Hepatocyte (in vitro differentiated cells): ENCODE measurements at regions not wholly inside any gene's neighbourhood (a gene's known extent, or its start where the extent isn't known, plus 50 kb on each side); places are given as distances from the start of the nearest gene placed in this dataset.

Source experiments
- DNase-seq: peaks from one replicate; pipeline ENCODE4 v3.0.0-alpha.2; 2016; ENCODE audit warnings: low spot score
- H2AFZ ChIP-seq: fragments of 200-600 bp; sonication (generic); 2 replicates; pipeline ENCODE4 v1.6.0; 2016; ENCODE audit warnings: antibody characterized with exemption, mild to moderate bottlenecking
- H3K27ac ChIP-seq: fragments of 200-600 bp; sonication (generic); 2 replicates; pipeline ENCODE4 v1.5.1; 2016; ENCODE audit warnings: mild to moderate bottlenecking
- H3K27me3 ChIP-seq: fragments of 200-600 bp; sonication (generic); 2 replicates; pipeline ENCODE4 v1.6.1; 2016
- H3K36me3 ChIP-seq: fragments of 200-600 bp; sonication (generic); replicated peaks from 2 replicates; pipeline ENCODE4 v1.5.1; 2016; ENCODE audit warnings: low read depth; ENCODE audit not compliant: insufficient read depth
- H3K4me1 ChIP-seq: fragments of 200-600 bp; sonication (generic); 2 replicates; pipeline ENCODE4 v1.5.1; 2016; ENCODE audit warnings: mild to moderate bottlenecking, moderate library complexity; ENCODE audit not compliant: insufficient read depth
- H3K4me2 ChIP-seq: fragments of 200-600 bp; sonication (generic); 2 replicates; pipeline ENCODE4 v1.6.0; 2016
- H3K4me3 ChIP-seq: fragments of 200-600 bp; sonication (generic); 2 replicates; pipeline ENCODE4 v1.5.1; 2016; ENCODE audit warnings: mild to moderate bottlenecking
- H3K79me2 ChIP-seq: fragments of 200-600 bp; sonication (generic); 2 replicates; pipeline ENCODE4 v1.6.0; 2017; ENCODE audit warnings: mild to moderate bottlenecking
- H3K9me2 ChIP-seq: fragments of 200-600 bp; sonication (generic); replicated peaks from 2 replicates; pipeline ENCODE4 v1.6.0; 2017; ENCODE audit warnings: mild to moderate bottlenecking; ENCODE audit not compliant: insufficient read depth
- H3K9me3 ChIP-seq: fragments of 200-600 bp; sonication (generic); 2 replicates; pipeline ENCODE4 v1.5.1; 2016; ENCODE audit warnings: low read depth, mild to moderate bottlenecking
- H4K20me1 ChIP-seq: fragments of 200-600 bp; sonication (generic); 2 replicates; pipeline ENCODE4 v1.6.0; 2016; ENCODE audit warnings: mild to moderate bottlenecking; ENCODE audit not compliant: insufficient read depth, poor library complexity, severe bottlenecking
- EZH2 ChIP-seq: fragments of 200-600 bp; sonication (generic); IDR thresholded peaks from 2 replicates; pipeline ENCODE4 v1.6.1; 2016; ENCODE audit warnings: antibody characterized with exemption, mild to moderate bottlenecking, borderline replicate concordance
- EZH2phosphoT487 ChIP-seq: fragments of 200-600 bp; sonication (generic); IDR thresholded peaks from one replicate; pipeline ENCODE4 v1.6.1; 2018; ENCODE audit warnings: antibody characterized with exemption, mild to moderate bottlenecking, low read depth, moderate library complexity; ENCODE audit not compliant: unreplicated experiment, severe bottlenecking
- WGBS: methylation state at CpG from one replicate; pipeline ENCODE4 v1.1.6; 2016; ENCODE audit warnings: low lambda C conversion rate; ENCODE audit errors: missing lambda C conversion rate; 5-methylcytosine and 5-hydroxymethylcytosine counted together
- TF ChIP-seq, protein P1 (sequence below): fragments of 200-600 bp; sonication (generic); IDR thresholded peaks from 2 replicates; pipeline ENCODE4 v1.5.1; 2016; ENCODE audit warnings: antibody characterized with exemption, mild to moderate bottlenecking; ENCODE audit not compliant: poor library complexity

DNA sequence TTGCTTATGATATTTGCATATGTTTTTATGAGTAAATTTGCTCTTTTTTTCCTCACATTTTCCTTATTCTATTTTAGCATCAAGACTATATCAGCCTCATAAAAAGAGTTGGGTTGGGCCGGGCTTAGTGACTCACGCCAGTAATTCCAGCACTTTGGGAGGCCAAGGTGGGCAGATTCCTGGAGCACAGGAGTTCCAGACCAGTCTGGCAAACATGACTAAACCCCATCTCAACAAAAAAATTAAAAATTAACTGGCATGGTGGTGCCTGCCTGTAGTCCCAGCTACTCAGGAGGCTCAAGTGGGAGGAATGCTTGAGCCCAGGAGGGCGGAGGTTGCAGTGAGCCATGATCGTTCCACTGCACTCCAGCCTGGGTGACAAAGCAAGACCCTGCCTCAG is 148.8 kb upstream of the ANO5 start:
- WGBS = 75% methylated on average over 4 of the region's 4 CpGs

GRCh38 chr11:22049276-22049675 is 143.6 kb upstream of the ANO5 start:
- Histone ChIP-seq H3K36me3 (no peaks in the 10 kb centered on the region), H4K20me1 (no peaks in the 10 kb centered on the region), H3K4me1 (no peaks in the 10 kb centered on the region), H3K9me2 (no peaks in the 10 kb centered on the region), H3K4me2 (no peak overlapping the region), H3K27me3 (no peaks in the 10 kb centered on the region), H3K4me3 (no peak overlapping the region), H3K27ac (no peak overlapping the region), H3K79me2 (no peaks in the 10 kb centered on the region), H2AFZ (no peak overlapping the region), H3K9me3 (no peaks in the 10 kb centered on the region)
- WGBS = 81% methylated on average over 1 of the region's 1 CpG
- no peak for DNase-seq
- TF ChIP-seq EZH2 (no peak), EZH2phosphoT487 (no peak)
- TF ChIP-seq, protein P1, sequence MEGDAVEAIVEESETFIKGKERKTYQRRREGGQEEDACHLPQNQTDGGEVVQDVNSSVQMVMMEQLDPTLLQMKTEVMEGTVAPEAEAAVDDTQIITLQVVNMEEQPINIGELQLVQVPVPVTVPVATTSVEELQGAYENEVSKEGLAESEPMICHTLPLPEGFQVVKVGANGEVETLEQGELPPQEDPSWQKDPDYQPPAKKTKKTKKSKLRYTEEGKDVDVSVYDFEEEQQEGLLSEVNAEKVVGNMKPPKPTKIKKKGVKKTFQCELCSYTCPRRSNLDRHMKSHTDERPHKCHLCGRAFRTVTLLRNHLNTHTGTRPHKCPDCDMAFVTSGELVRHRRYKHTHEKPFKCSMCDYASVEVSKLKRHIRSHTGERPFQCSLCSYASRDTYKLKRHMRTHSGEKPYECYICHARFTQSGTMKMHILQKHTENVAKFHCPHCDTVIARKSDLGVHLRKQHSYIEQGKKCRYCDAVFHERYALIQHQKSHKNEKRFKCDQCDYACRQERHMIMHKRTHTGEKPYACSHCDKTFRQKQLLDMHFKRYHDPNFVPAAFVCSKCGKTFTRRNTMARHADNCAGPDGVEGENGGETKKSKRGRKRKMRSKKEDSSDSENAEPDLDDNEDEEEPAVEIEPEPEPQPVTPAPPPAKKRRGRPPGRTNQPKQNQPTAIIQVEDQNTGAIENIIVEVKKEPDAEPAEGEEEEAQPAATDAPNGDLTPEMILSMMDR = no peak

More for the DNA sequence above, 148.8 kb upstream of the ANO5 start:
- Histone ChIP-seq H3K27me3 (no peaks in the 10 kb centered on the region), H3K4me3 (no peak overlapping the region), H3K4me1 (no peaks in the 10 kb centered on the region), H3K9me3 (no peaks in the 10 kb centered on the region), H4K20me1 (no peaks in the 10 kb centered on the region), H3K9me2 (no peaks in the 10 kb centered on the region), H3K79me2 (no peaks in the 10 kb centered on the region), H2AFZ (no peak overlapping the region), H3K36me3 (no peaks in the 10 kb centered on the region), H3K4me2 (no peak overlapping the region), H3K27ac (no peak overlapping the region)
- DNase-seq = peak; percentile 7
- TF ChIP-seq EZH2phosphoT487 = no peak
- TF ChIP-seq EZH2 = no peak
- TF ChIP-seq, protein P1 = no peak

DNA sequence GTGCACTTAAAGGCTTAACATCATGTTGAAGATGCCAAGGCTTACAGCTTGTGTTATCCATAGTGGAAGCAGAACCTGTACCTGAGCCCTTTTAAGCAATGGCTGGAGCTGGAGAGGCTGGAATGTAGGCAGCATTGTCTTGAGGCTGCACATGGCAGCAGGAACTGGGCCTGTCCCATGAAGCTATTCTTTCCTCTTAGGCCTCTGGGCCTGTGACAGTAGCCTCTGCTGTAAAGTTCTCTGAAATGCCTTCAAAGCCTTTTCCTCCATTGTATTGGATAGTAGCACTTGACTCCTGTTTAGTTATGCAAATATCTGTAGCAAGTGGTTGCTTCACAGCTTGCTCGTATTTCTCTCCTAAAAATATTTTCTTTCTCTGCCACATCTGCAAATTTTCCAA is 127.4 kb upstream of the ANO5 start:
- Histone ChIP-seq H3K79me2 (no peaks in the 10 kb centered on the region), H3K4me1 (no peaks in the 10 kb centered on the region), H3K27me3 (no peaks in the 10 kb centered on the region), H3K9me3 (no peaks in the 10 kb centered on the region), H3K9me2 (no peaks in the 10 kb centered on the region), H3K4me3 (no peak overlapping the region), H3K36me3 (no peaks in the 10 kb centered on the region), H4K20me1 (no peaks in the 10 kb centered on the region), H3K27ac (no peak overlapping the region), H3K4me2 (no peak overlapping the region), H2AFZ (no peak overlapping the region)
- DNase-seq = no peak
- 71% methylated on average over 1 of the region's 1 CpG for WGBS
- TF ChIP-seq, protein P1 = no peak
- no peak for TF ChIP-seq EZH2
- TF ChIP-seq EZH2phosphoT487 = no peak

DNA sequence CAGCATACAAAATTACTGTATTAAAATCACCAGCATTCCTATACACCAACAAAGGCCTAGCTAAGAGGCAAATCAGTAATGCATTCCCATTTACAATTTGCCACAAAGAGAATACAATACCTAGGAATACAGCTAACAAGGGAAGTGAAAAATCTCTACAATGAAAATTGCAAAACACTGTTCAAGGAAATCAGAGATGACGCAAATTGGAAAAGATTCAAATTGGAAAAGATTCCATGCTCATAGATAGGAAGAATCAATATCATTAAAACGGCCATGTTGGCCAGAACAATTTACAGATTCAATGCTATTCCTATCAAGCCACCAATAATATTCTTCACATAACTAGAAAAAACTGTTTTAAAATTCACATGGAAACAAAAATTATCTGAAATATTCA is 123.0 kb upstream of the ANO5 start:
- Histone ChIP-seq H2AFZ (no peak overlapping the region), H3K4me1 (no peaks in the 10 kb centered on the region), H3K27ac (no peak overlapping the region), H4K20me1 (no peaks in the 10 kb centered on the region), H3K4me3 (no peak overlapping the region), H3K9me2 (no peaks in the 10 kb centered on the region), H3K9me3 (no peaks in the 10 kb centered on the region), H3K27me3 (no peaks in the 10 kb centered on the region), H3K4me2 (no peak overlapping the region), H3K79me2 (no peaks in the 10 kb centered on the region), H3K36me3 (no peaks in the 10 kb centered on the region)
- 76% methylated on average over 2 of the region's 2 CpGs for WGBS
- DNase-seq = no peak
- no peak for TF ChIP-seq EZH2phosphoT487
- TF ChIP-seq, protein P1 = no peak
- TF ChIP-seq EZH2 = no peak
